ENCODE measurements at regions not wholly inside any gene's neighbourhood (a gene's known extent, or its start where the extent isn't known, plus 50 kb on each side); places are given as distances from the start of the nearest gene placed in this dataset.
"Not testable (repeated sequence)": the region's sequence is repeated elsewhere in the genome, so short reads cannot be mapped to it uniquely, and the experiment has no call there.

DNA sequence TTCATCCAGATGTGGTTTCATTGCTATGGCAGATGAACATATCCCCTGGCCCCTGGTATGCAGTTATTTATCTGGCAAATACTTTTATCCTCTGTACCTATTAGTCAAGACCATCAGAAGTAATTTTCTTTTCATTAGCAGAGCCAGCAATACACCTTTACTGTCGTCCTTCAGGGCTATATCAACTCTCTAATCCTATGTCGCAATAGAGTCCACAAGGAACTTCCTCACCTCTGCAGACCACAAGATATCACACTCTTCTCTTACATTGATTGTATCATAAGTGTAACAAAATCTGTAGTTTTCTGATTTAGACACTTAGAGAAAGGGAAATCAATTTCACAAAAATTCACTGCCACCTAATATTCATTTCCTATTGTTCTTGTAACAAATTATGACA is 252.9 kb upstream of the DCC start:
- FAIRE-seq: no peak

- FAIRE-seq: no peak
Measured at GRCh38 chr18:52090005-52090404, 250.0 kb upstream of the DCC start.

GRCh38 chr18:52093171-52093570 is 246.8 kb upstream of the DCC start:
- FAIRE-seq: no peak

DNA sequence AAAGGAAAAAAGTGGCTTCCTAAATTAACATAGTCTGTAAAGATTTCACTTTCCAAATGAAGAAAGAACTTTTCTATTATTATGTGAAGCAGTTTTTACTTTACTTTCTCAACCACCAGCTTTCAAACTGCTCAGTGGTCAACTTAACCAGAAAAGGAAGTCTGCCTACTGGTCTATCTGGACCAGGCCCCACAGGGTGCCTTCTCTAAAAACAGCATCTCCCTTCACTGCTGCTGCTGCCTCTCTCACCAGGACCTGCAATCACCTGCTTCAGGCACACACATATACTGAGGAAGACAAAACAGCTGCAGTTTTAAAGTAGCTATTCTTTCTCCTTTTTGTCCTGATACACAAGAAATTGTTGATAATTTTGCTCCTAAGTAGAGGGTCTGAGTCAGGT is 221.3 kb upstream of the DCC start:
- FAIRE-seq: no peak

DNA sequence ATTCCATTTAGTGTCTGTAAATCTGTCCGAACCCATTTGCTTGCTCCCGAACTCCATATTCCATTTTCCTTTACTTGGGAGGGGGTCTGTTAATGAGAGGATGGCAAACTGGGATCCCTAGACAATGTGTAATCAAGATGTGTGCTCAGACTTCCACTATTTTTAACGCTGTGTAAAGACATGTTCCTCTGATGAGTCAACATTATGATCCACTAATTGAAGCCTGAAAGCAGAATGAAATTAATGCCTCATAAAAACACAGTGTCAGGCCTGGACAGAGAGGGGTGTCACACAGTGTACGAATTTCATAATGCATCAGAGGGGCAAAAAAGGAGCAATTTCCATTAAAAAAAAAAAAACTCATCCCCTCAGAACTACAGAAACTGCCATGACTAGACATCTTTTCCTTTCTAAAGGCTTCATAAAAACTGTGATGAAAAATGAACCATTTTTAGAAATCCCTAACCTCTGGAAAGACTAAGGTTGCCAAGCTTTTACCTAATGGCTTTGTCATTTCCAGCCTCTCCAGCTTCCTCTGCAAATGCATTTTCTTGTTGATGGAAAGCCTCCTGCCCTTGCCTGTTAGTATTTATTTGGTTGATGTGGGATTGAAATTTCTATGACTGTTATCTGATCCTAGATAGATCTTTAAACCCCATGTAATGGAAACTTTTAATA is 209.2 kb upstream of the DCC start:
- no peak for FAIRE-seq

DNA sequence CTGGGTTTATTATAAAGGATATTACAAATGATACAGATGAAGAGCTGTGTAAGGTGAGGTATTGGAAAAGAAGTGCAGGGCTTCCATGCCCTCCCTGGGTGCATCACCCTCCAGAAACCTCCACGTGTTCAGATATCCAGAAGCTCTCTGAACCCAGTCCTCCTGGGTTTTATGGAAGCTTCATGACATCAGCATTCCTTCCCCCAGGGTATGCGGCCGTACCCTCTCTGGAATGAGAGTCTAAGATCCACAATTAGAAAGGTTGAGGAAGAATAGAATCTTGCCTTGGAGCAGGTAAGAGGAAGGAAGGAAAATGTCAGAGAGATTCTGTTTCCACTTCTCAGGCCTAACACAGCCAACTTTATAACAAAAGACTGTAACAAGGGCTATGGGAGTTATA is 208.2 kb upstream of the DCC start:
- FAIRE-seq: no peak

- FAIRE-seq: no peak
Measured at GRCh38 chr18:52136532-52136931, 203.5 kb upstream of the DCC start.

GRCh38 chr18:52140986-52141385 is 199.0 kb upstream of the DCC start:
- no peak for FAIRE-seq

GRCh38 chr18:52150050-52150449 is 189.9 kb upstream of the DCC start:
- no peak for FAIRE-seq

DNA sequence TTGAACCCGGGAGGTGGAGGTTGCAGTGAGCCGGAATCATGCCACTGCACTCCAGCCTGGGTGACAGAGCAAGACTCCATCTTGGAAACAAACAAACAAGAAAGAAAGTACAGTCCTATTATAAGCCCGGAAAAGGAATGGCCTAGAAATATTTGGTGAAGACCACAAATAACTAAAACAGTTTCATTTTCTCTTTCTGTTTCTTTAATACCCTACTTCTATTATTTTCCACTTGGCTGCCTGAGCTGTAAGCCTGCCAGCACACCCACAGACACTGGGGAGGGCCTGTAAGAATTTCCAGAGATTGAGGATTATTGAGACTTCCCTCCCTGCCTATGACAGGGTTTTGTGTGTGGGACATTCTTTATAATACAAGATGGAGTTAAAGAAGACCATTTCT is 188.0 kb upstream of the DCC start:
- no peak for FAIRE-seq

DNA sequence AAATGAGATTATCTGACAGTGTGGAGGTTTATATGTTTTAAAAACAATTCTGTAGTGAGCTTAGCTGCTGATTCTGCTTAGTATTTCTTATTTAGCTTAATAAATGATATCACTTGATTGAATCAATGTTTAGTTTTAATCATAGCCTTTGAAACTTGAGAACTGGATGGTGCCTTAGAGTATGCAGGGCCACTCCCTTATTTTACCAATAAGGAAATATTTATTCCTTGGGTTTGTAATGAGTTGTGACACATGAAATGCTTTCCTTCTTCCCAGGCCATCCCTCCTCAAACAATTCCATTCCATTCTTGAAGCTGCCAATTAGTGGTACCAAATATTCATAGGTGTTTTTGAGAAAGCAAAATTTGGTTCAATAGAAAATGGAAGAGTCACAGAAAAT is 183.8 kb upstream of the DCC start:
- FAIRE-seq: no peak

GRCh38 chr18:52160636-52161035 is 179.4 kb upstream of the DCC start:
- no peak for FAIRE-seq

DNA sequence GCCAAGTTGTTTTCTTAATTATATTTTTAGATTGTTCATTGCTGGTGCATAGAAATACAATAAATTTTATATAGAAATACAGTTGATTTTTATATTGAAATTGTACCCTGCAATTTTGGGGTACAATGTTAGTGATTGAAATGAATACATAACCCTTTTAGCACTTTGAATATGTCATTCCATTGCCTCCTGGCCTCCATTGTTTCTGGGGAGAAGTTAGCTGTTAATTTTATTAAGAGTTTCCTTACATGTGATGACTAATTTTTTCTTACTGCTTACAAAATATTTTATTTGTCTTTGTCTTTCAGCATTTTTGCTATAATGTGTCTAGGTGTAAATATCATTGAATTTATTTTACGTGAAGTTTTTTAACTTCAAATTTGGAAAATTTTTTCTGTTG is 176.5 kb upstream of the DCC start:
- FAIRE-seq: no peak

GRCh38 chr18:52168131-52168530 is 171.9 kb upstream of the DCC start:
- not testable (repeated sequence) for FAIRE-seq

DNA sequence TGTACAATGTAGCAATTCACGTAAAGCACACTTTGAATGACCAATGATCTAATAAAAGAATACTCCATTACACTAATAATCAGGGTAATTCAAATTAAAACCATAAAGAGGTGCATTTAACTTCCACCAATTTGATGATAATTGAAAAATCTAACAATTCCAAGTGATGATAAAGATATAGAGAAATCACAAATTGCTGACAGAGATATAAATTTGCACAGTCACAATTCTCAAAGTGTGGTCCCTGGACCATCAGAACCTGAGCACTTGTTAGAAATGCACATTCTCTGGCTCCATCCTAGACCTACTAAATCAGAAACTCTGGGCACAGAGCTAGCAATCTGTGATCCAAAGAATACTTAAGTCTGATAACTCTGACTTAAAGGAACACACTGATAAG is 165.8 kb upstream of the DCC start:
- FAIRE-seq: no peak

- no peak for FAIRE-seq
Measured at GRCh38 chr18:52175406-52175805, 164.6 kb upstream of the DCC start.

DNA sequence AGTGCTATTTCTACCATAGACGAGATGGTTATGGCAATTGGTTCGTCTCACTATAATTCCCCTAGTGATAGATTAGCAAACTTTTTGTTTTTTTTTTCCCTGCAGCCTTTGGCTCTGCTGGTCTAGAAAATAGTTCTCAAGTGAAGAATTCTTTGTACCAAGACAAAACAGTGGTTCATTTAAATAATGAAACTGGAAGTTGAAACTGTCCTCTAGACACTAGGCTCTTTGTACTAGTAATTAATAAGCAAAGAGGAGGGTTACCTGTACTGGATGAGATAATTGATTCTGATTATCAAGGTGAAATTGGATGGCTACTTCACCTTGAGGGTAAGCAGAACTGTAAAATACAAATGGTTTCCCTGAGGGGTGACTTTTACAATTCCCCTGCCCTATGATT is 156.9 kb upstream of the DCC start:
- no peak for FAIRE-seq

DNA sequence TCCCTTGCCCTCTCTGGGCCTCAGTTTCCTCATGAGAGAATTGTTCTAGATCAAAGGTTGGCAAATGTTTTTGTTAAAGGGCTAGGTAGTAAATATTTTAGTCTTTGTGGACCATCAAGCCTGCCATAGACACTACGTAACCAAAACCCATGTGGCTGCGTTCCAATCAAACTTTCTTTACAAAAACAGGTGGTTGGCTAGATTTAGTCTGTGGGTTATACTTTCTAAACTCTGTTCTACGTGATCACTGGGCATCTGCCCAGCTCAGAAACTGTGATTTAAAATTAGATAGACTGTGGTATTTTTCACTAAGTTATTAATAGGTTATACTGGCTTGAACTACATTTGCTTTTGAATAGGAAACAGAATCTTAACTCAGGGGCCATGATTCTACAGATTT is 149.8 kb upstream of the DCC start:
- no peak for FAIRE-seq

GRCh38 chr18:52190631-52191030 is 149.4 kb upstream of the DCC start:
- FAIRE-seq: no peak

- FAIRE-seq: no peak
Measured at GRCh38 chr18:52200406-52200805, 139.6 kb upstream of the DCC start.

DNA sequence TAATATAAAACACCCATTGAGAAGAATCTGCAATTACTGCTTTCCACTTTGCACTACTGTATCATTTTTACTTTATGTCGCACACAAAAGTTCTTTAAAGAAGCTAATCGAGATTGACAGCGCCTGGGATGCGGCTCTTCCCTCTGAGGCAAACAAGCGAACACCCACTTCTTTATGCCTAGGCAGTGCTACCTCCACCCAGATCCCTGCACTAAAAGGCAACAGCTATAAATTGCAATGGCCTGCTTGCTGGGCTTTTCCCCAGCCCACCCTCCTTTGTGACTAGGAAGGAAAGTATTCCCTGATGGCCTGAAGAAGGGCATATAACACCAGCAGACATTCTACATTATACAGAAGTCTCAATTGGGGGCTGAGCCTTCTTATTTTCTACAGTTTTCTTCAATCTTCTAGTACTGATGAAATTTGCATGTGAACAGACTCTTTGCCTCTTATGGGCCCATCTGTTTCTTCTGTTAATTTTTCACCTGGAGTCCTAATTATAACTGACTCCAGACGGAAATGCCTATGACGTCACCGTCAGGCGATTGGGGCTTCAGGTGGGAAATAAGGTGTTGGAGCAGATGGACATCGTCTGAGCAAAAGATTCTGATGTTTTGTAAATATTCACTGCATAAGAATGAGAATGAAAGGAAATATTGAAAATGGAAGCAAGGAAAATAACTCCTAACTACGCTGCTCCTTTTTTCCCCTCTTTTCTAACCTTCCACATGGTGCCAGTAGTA is 138.9 kb upstream of the DCC start:
- no peak for FAIRE-seq

DNA sequence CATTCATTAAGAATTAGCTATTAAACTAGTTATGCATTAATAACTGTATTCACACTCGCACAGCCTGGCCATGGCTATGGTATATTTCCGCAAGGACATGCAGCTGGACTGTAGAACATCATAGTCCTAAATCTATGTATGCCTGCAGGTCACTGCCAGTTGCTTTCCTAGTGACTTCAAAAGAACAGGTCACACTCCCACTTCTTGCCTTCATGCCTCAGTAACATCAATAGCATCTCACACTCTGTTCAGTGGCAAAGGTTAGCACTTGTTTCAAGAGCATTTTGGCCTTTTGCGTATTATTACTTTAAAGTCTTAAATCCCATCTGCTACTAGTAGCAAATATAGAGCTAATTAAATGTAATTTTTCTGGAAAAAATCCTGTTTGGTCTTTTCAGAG is 131.4 kb upstream of the DCC start:
- no peak for FAIRE-seq

- FAIRE-seq: no peak
Measured at GRCh38 chr18:52216109-52216508, 123.9 kb upstream of the DCC start.

DNA sequence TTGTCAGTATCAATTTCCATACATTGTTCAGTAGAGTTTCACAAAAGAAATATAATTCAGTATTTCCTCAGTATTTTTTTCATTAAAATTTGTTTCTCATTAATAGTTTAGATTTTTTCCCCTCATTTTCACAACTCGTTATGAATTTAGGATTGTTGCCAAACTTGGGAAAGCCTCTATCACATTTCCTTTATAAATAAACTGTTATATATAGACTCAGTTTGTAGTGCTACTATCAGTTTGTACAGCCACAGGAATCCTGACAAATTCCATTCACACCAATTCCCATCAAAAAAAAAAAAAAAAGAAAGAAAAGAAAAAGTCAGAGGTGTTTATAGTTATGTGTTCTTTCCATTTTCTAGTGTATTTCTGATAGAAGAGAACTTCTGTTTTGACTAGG is 123.3 kb upstream of the DCC start:
- FAIRE-seq: no peak

DNA sequence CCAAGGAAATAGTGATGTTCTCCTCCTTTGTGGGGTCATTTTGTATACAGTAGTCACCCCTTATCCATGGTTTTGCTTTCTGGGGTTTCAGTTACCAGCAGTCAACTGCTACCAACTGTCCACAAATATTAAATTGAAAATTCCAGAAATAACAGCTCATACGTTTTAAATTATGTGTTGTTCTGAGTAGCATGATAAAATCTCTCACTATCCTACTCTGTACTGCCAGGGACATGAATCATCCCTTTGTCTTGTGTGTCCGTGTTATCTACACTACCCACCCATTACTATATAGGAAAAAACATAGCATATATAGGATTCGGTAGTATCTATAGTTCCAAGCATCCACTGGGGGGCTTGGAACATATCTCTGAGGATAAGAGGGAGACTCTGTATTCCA is 120.9 kb upstream of the DCC start:
- no peak for FAIRE-seq
